Common myeloid progenitor, CD34-positive (primary cell): ENCODE measurements at regions not wholly inside any gene's neighbourhood (a gene's known extent, or its start where the extent isn't known, plus 50 kb on each side); places are given as distances from the start of the nearest gene placed in this dataset.

ENCODE experiments used
- CTCF ChIA-PET: fragments of 350-600 bp; sonication (Branson Sonifier 250); formaldehyde crosslinking; loops from one replicate; lab custom pipeline; 2021; ENCODE audit warnings: antibody characterized with exemption; lab: Charles Lee
- POLR2A ChIA-PET: fragments of 350-600 bp; sonication (Branson Sonifier 250); formaldehyde crosslinking; loops from one replicate; lab custom pipeline; 2021; ENCODE audit warnings: antibody characterized with exemption; lab: Charles Lee
- DNase-seq, 3 donors: peaks; one replicate each; pipeline versions ENCODE4 v3.0.0 to v3.0.0-alpha.2; 2013
- H3K27ac ChIP-seq, 2 experiments: 1 replicate in 1 of 2; 2 replicates in 1 of 2; pipeline ENCODE4 v1.7.0; 2013; ENCODE audit warnings: inconsistent platforms in 2 of 2, low read length in 2 of 2, mild to moderate bottlenecking in 2 of 2, low read depth in 1 of 2, moderate library complexity in 1 of 2; ENCODE audit not compliant: severe bottlenecking in 2 of 2, insufficient read depth in 1 of 2, poor library complexity in 1 of 2
- H3K27me3 ChIP-seq, 5 experiments: replicated peaks in 2 of 5; 1 replicate in 3 of 5; 2 replicates in 2 of 5; pipeline versions ENCODE4 v1.6.1 to v1.7.0; 2013; ENCODE audit warnings: low read length in 4 of 5, mild to moderate bottlenecking in 2 of 5, moderate library complexity in 2 of 5, inconsistent platforms in 1 of 5; ENCODE audit not compliant: insufficient read depth in 5 of 5, control insufficient read depth in 4 of 5
- H3K36me3 ChIP-seq, 4 experiments: 1 replicate in 2 of 4; 2 replicates in 2 of 4; pipeline versions ENCODE4 v1.6.1 to v1.7.0; 2013; ENCODE audit warnings: low read length in 3 of 4, control low read depth in 1 of 4, mild to moderate bottlenecking in 1 of 4; ENCODE audit not compliant: control insufficient read depth in 4 of 4, insufficient read depth in 4 of 4
- H3K4me1 ChIP-seq, 4 experiments: 1 replicate in 3 of 4; 2 replicates in 1 of 4; pipeline versions ENCODE4 v1.6.1 to v1.7.1; 2013; ENCODE audit warnings: low read length in 3 of 4, mild to moderate bottlenecking in 3 of 4, control low read depth in 1 of 4, inconsistent platforms in 1 of 4, moderate library complexity in 1 of 4; ENCODE audit not compliant: control insufficient read depth in 4 of 4, insufficient read depth in 4 of 4; ENCODE audit errors: control extremely low read depth in 1 of 4
- H3K4me3 ChIP-seq, 7 experiments: 1 replicate in 4 of 7; 2 replicates in 3 of 7; pipeline versions ENCODE4 v1.5.1 to v1.7.0; 2013; ENCODE audit warnings: mild to moderate bottlenecking in 7 of 7, low read length in 6 of 7, moderate library complexity in 6 of 7, inconsistent platforms in 2 of 7, low read depth in 2 of 7, control low read depth in 1 of 7; ENCODE audit not compliant: insufficient read depth in 4 of 7, control insufficient read depth in 1 of 7; ENCODE audit errors: extremely low read depth in 1 of 7
- H3K9me3 ChIP-seq, 5 experiments: 1 replicate in 4 of 5; 2 replicates in 1 of 5; pipeline versions ENCODE4 v1.6.1 to v1.7.1; 2013; ENCODE audit warnings: low read length in 4 of 5, mild to moderate bottlenecking in 2 of 5, inconsistent platforms in 1 of 5, low read depth in 1 of 5, moderate library complexity in 1 of 5; ENCODE audit not compliant: control insufficient read depth in 4 of 5, insufficient read depth in 2 of 5; ENCODE audit errors: control extremely low read depth in 1 of 5
- WGBS: methylation state at CpG from one replicate; pipeline ENCODE4 v1.1.5; 2013; ENCODE audit not compliant: insufficient coverage; 5-methylcytosine and 5-hydroxymethylcytosine counted together

DNA sequence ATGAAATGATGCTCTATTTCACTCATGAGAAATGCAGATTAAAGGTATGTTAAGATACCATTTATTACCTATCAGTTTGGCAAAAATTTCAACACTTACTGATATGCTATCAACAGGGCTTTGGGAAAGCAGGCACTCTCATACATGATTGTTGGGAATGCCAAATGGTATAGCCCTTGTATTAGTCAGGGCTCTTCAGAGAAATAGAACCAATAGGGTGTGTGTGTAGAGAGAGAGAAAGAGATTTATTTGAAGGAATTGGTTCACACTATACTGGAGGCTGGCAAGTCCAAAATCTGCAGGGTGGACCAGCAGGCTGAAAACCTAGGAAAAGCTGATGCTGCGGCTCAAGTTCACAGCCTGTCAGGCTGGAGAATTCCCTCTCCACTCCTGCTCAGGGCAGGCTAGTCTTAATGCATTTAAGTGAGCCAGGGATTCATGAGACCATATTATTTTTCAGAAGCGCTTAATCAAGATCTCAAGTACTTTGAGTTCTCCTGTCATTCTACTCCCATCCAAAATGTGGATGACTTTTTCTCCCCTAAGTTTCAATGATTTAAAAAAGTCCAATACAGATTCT, 72.4 kb downstream of the NHLRC3 start:
- no peaks in the 10 kb centered on the region for H3K9me3 ChIP-seq
- H3K27ac ChIP-seq = no peak overlapping the region
- peaks cover 0 to 2% (median 0%) of the 10 kb centered on the region in 5 experiments for H3K27me3 ChIP-seq
- CTCF ChIA-PET = no interaction called here
- H3K36me3 ChIP-seq = no peaks in the 10 kb centered on the region
- WGBS = 100% methylated on average over 2 of the region's 2 CpGs
- no peak overlapping the region for H3K4me3 ChIP-seq
- H3K4me1 ChIP-seq = no peaks in the 10 kb centered on the region
- POLR2A ChIA-PET = no interaction called here
- no peak for DNase-seq

DNA sequence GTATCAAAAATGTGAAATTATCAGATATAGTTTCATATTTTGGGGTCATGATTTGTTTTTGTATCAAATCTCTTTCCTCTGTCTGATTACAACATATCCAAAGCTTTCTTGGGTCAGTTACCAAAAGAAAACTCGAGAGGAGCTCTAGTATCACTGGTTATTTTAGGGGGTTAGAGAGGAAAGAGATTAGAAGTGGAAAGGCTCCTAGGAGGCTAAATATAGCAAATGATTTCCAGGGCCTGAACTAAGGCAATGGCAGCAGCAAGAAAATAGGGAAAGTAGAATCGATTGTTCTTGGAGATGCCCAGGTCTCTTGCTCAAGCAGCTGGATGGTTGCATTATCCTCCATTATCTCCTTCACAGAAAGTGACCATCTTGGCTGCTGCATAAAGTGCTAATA, 72.9 kb downstream of the NHLRC3 start:
- Histone ChIP-seq H3K27ac (no peak overlapping the region), H3K9me3 (no peaks in the 10 kb centered on the region), H3K36me3 (no peaks in the 10 kb centered on the region), H3K27me3 (peaks cover 0 to 2% (median 0%) of the 10 kb centered on the region in 5 experiments), H3K4me3 (no peak overlapping the region), H3K4me1 (no peaks in the 10 kb centered on the region)
- CTCF ChIA-PET = no interaction called here
- POLR2A ChIA-PET = no interaction called here
- DNase-seq = no peak
- WGBS = 0% methylated on average over 2 of the region's 2 CpGs

DNA sequence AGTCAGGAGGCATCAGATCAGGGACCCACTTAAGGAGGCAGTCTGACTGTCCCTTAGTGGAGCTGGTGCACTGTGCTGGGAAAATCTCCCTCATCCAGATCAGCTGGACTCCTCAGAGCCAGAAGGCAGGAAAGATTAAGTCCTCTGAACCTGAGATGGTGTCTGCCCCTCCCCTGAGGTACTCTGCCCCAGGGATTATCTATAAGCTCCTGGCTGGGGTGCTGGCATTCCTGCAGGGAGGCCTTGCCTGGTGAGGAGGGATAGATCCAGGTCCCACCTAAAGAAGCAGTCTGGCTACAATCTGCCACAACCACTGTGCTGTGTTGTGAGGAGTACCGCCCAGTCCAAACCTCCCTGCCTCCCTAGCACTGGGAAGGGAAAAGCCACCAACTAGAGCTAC, 81.2 kb downstream of the NHLRC3 start:
- CTCF ChIA-PET = no interaction called here
- Histone ChIP-seq H3K4me3 (no peak overlapping the region), H3K36me3 (no peaks in the 10 kb centered on the region), H3K9me3 (peaks cover 0 to 11% (median 2%) of the 10 kb centered on the region in 5 experiments), H3K27ac (no peak overlapping the region), H3K27me3 (peaks cover 0 to 5% (median 0%) of the 10 kb centered on the region in 5 experiments), H3K4me1 (no peaks in the 10 kb centered on the region)
- WGBS = 89% methylated on average over 1 of the region's 1 CpG
- DNase-seq = no peak
- POLR2A ChIA-PET = no interaction called here

DNA sequence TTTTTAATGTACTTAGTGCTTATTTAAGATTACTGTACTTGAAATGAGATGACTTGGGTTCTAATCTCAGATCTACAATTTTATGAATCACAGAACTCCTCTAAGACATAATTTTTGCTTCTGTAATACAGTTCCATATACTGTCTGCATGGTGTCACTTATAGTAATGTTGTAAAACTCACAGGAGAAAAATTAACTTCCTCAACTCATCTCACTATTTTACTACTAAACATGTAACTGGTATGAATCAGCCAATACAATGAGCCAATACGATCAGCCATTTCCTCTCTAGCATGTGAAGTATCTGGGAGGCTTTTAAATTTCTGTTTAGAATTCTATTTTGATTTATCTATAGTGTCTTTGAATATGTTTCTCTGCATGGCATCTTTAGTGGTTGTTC, 85.3 kb downstream of the NHLRC3 start:
- Histone ChIP-seq H3K27ac (no peak overlapping the region), H3K4me3 (no peak overlapping the region), H3K27me3 (peaks cover 0 to 10% (median 4%) of the 10 kb centered on the region in 5 experiments), H3K9me3 (peaks cover 0 to 11% (median 2%) of the 10 kb centered on the region in 5 experiments), H3K36me3 (no peaks in the 10 kb centered on the region), H3K4me1 (no peaks in the 10 kb centered on the region)
- ChIA-PET POLR2A (no interaction called here), CTCF (no interaction called here)
- no peak for DNase-seq
- WGBS = no CpG with 5 or more reads among the region's 1 CpG

DNA sequence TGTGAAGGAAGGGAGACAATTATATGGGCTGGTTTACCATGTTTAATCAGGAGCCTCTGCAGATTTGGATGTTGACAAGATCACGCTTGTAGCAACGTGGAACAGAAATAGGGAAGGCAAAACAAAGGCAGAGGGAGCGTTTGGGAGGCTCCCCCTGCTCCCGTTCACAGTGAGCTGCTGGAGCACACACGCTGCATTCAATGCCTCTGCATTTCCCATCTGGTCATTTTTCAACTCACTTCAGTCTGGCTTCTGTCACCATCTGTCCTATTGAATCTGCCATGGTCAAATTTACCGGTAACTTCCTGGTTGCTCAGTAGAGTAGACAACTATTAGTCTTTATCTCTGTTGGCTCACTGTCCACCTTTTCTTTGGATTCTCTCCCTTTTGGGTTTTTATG, 91.0 kb downstream of the NHLRC3 start:
- Histone ChIP-seq H3K27ac (no peak overlapping the region), H3K4me3 (no peak overlapping the region), H3K36me3 (no peaks in the 10 kb centered on the region), H3K4me1 (no peaks in the 10 kb centered on the region), H3K27me3 (peaks cover 0 to 12% (median 0%) of the 10 kb centered on the region in 5 experiments), H3K9me3 (no peaks in the 10 kb centered on the region)
- WGBS = 70% methylated on average over 5 of the region's 6 CpGs
- POLR2A ChIA-PET = no interaction called here
- no peak for DNase-seq
- CTCF ChIA-PET = no interaction called here

DNA sequence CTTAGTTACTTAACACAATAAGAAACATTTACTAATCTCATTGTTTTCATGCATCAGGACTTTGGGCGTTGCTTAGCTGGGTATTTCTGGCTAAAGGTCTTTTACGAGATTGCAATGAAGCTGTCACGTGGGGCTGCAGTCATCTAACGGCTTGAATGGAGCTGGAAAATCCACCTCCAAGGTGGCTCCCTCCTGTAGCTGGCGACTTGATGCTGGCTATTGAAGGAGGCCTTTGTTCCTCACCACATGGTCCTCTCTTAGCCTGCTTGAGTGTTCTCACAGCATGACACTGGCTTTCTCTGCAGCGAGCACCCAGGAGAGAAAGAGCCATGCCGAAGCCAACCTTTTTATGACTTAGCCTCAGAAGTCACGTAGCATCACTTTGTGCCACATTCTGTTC, 92.0 kb downstream of the NHLRC3 start:
- CTCF ChIA-PET = no interaction called here
- no peak overlapping the region for H3K4me3 ChIP-seq

DNA sequence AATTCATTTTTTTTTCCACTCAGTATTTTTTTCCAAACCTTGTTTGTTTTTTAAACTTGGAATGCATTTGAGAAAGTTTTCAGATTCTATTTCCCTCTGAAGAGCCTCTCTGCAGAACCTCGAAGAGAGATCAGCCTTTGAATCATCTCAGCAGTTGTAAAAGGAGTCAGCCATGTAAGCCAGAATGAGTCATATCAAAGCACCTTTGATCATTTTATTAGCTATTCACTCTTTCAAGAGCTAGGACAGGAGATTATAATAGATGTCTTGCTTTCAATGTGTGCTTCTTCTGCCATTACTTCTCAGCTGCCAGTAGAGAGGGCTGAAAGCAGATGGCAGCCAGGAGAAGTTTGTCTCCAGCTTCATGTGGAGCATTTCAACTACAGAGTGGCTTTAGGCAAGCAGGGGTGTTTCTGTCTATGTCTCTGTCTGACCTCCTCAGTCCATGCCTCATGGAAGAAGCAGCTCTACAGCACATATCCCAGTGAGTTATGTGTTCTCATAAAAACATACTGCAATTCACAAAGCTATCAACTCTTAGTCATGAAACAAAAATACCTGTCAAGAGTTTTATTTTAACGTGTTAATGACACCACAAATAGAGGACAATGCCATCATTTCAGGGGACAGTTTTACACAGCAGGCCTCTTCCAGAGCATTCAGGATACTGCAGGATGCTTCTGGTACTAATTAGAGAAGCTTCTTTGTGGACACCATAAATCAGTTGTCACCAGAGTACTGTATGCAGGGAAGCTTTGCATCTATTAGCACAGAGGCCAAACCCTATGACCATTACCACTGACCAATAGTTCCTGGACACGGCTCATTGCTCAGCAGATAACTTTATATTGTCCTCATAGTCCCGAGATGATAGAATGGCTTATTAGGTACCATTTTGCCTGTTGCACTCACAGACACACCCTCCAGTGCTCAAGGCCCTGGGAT, 94.3 kb downstream of the NHLRC3 start:
- Histone ChIP-seq H3K36me3 (no peaks in the 10 kb centered on the region), H3K9me3 (peaks cover 0 to 1% (median 0%) of the 10 kb centered on the region in 5 experiments), H3K4me3 (no peak overlapping the region), H3K27ac (no peak overlapping the region), H3K27me3 (peaks cover 0 to 3% (median 0%) of the 10 kb centered on the region in 5 experiments), H3K4me1 (no peaks in the 10 kb centered on the region)
- CTCF ChIA-PET = interaction anchor here (1.1 kb wide), 1 partner anchor 12 kb away, joined by 4 read pairs; no protein-coding TSS in a partner anchor
- WGBS = 93% methylated on average over 3 of the region's 4 CpGs
- POLR2A ChIA-PET = no interaction called here
- DNase-seq = no peak

More for the DNA sequence above, 92.0 kb downstream of the NHLRC3 start:
- Histone ChIP-seq H3K4me1 (no peaks in the 10 kb centered on the region), H3K27me3 (peaks cover 0 to 8% (median 0%) of the 10 kb centered on the region in 5 experiments), H3K27ac (no peak overlapping the region), H3K36me3 (no peaks in the 10 kb centered on the region), H3K9me3 (no peaks in the 10 kb centered on the region)
- POLR2A ChIA-PET = no interaction called here
- DNase-seq = no peak
- WGBS = 85% methylated on average over 6 of the region's 8 CpGs
